ENCODE measurements at regions not wholly inside any gene's neighbourhood (a gene's known extent, or its start where the extent isn't known, plus 50 kb on each side); places are given as distances from the start of the nearest gene placed in this dataset.
A peak's percentile ranks its signal among the peaks of the same experiment; 100 is the strongest.

DNA sequence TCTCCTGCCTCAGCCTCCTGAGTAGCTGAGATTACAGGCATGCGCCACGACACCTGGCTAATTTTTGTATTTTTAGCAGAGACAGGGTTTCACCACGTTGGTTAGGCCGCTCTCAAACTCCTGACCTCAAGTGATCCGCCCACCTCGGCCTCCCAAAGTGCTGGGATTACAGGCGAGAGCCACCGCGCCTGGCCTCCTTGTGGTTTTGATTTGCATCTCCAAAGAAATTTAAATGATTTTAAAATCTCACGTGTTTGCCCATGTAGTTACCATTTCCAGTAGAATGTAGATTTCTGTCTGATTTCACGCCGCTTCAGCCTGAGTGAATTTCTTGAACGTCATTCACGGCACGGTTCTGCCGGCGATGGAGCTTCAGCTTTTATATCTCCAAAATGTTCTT, 55.8 kb downstream of the IGF2 start:
- DNase-seq: no peak

DNA sequence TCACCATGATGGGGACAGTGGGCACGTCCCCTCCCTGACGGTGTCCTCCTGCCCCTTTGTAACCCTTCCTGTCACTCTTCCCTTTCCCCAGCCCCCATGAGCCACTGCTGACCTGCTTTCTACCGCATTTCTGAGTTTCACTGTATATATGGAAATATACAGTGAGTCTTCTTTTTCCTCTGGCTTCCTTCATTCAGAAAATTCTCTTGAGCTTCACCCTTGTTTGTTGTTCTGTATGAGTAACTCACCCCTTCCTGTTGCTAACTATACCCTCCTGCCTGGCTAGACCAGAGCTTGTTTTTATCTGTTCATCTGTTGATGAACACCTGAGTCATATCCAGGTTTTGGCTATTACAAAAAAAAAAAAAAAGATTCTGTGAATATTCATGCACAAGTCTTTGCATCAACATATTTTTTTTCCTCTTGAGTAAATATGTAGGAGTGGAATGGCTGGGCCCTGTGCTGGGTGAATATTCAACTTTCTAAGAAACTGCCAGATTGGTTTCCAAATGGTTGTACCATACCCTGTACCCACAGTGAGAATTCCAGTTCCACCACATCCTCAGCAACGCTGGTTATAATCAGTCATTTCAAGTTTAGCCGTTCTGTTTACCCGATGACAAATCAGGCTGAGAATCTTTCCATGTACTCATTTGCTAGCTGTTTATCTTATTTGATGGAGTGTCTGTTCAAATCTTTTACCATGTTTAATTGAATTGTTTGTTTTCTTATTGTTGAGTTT, 62.0 kb downstream of the IGF2 start:
- DNase-seq: peak; percentile 23

DNA sequence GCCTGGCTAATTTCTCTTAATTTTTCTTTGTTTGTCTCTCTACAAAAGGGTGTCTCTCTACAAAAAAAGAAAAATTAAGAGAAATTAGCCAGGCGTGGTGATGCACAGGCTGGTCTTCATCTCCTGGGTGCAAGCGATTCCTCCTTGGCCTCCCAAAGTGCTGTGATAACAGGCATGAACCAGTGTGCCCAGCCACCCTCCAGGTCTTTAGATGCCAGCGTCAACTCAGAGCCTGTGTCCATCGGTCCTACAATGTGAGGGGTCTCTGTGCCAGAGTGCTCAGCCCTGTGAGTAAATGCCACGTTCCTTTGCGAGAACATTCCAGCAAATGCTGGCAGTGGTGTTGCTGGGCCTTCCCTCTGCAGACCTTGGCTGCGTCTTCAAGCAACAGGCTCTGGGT, 62.7 kb downstream of the IGF2 start:
- no peak for DNase-seq

DNA sequence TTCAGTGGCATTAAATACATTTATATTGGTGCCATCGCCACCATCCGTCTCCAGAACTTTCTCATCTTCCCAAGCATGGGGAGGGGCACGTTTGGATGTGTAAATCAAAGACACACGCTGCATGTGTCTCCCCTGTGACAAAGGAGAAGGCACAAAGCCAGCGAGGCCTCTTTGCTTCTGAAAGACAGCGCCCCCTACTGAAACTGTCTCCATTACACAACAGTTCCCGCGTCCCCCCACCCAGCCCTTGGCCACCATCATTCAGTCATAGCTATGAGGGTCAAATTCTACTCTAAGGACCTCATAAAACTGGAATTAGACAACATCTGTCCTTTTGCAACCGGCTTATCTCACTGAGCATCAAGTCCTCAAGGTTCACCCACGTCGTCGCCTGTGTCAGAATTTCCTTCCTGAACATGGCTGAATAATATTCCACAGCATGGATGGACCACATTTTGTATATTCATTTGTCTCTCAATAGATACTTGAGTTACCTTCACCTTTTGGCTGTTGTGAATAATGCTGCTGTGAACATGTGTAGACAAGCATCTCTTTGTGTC, 64.8 kb downstream of the IGF2 start:
- DNase-seq: no peak

DNA sequence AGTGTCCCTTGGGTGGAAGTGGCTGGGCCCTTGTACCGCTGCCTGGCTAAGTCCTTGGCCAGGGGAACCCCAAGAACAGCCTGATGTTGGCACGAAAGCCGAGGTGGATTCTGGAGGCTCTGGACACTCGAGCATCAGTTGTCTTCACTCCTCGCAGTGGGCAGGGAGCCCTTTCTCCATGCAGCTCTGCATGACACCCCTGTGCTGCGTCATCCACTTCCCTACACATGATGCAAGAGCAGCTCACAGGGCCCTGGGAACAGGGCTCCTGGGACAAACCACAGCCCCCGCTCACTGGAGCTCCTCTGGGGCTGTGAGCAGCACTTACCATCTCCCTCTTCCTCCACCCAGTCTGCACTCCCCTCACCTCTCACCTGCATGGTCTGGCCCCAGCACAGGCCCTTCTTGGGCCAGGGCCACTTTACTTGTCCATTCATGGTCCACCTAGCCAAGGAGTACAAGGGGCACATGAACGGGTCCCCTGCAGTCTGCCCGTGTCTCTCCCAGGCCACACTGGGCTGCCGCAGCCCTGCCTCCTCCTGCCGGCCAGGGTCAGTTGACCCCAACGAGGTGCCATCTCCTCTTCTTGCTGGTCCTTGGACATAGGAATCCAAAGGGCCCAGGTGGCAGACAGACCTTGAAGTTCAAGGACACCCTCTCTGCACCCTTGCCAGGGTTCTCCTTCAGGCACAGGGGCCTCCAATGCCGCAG, 66.5 kb downstream of the IGF2 start:
- no peak for DNase-seq

DNA sequence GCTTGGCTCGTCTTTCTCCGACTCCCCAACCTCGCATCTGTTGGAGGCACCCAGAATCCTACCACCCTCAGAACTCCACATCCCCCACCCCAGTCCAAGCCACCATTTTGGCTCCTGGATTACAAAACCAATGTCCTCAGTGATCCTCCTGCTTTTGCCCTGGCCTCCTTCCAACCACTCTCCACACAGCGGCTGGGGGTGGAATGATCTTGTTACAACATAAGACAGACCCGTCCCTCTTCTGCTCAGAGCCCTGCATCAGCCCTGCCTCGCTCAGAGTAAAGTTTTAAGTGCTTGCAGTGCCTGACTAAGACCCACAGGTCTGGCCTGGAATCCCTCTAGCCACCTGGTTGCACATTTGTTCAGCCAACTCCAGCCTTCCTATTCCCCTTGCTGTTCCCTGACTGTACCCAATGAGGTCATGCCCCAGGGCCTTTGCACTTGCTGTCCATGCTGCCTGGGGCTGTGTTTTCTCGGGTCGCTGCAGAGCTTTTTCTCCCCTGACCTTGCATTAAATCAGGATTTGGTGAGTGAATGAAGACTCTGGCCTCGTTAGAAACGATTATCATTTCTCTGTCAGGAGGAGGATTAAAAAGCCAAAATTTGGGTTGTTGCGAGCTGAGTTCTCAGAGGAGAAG, 67.3 kb downstream of the IGF2 start:
- DNase-seq: no peak
